NT2/D1 (cell line): ENCODE measurements at regions not wholly inside any gene's neighbourhood (a gene's known extent, or its start where the extent isn't known, plus 50 kb on each side); places are given as distances from the start of the nearest gene placed in this dataset.

ENCODE experiments used
- SUZ12 ChIP-seq: IDR thresholded peaks from 2 replicates; pipeline ENCODE4 v1.6.1; 2011; ENCODE audit not compliant: insufficient read length, insufficient read depth; ENCODE audit errors: extremely low read depth
- ZNF274 ChIP-seq: IDR thresholded peaks from 2 replicates; pipeline ENCODE4 v1.6.1; 2011; ENCODE audit warnings: mild to moderate bottlenecking, low read depth, low read length

- no peak for TF ChIP-seq SUZ12
- TF ChIP-seq ZNF274: no peak
These were observed 238.4 kb upstream of the ETAA1 start for GRCh38 chr2:67158718-67159117.
